ENCODE measurements at regions not wholly inside any gene's neighbourhood (a gene's known extent, or its start where the extent isn't known, plus 50 kb on each side); places are given as distances from the start of the nearest gene placed in this dataset.
"Not testable (repeated sequence)": the region's sequence is repeated elsewhere in the genome, so short reads cannot be mapped to it uniquely, and the experiment has no call there.

- no peak for TF ChIP-seq CTCF (conservative IDR thresholded peaks at IDR 0.05; ENCODE audit: low read length)
- DNase-seq (ENCODE audit: low read depth): no peak
- no peak overlapping the region for H3K4me3 ChIP-seq (ENCODE audit: low read length)
These were observed 161.0 kb downstream of the CRLF2 start for GRCh38 chrX:1051421-1051820.

GRCh38 chrX:1045680-1046314 is 166.7 kb downstream of the CRLF2 start:
- TF ChIP-seq CTCF (conservative IDR thresholded peaks at IDR 0.05; ENCODE audit: low read length): no peak
- DNase-seq (ENCODE audit: low read depth): no peak
- no peak overlapping the region for H3K4me3 ChIP-seq (ENCODE audit: low read length)

GRCh38 chrX:1041091-1041490 is 171.4 kb downstream of the CRLF2 start:
- no peak for DNase-seq (ENCODE audit: low read depth)
- no peak overlapping the region for H3K4me3 ChIP-seq (ENCODE audit: low read length)
- TF ChIP-seq CTCF (conservative IDR thresholded peaks at IDR 0.05; ENCODE audit: low read length): no peak

GRCh38 chrX:1035931-1036330 is 176.5 kb downstream of the CRLF2 start:
- not testable (repeated sequence) for DNase-seq (ENCODE audit: low read depth)

GRCh38 chrX:1035206-1035605 is 177.2 kb downstream of the CRLF2 start:
- DNase-seq (ENCODE audit: low read depth): no peak
- no peak for TF ChIP-seq CTCF (conservative IDR thresholded peaks at IDR 0.05; ENCODE audit: low read length)
- no peak overlapping the region for H3K4me3 ChIP-seq (ENCODE audit: low read length)

More at GRCh38 chrX:1035931-1036330, 176.5 kb downstream of the CRLF2 start:
- H3K4me3 ChIP-seq (ENCODE audit: low read length): not testable (repeated sequence)

- no peak for DNase-seq (ENCODE audit: low read depth)
- TF ChIP-seq CTCF (conservative IDR thresholded peaks at IDR 0.05; ENCODE audit: low read length): no peak
- no peak overlapping the region for H3K4me3 ChIP-seq (ENCODE audit: low read length)
These were observed 177.7 kb downstream of the CRLF2 start for GRCh38 chrX:1034717-1035116.

- no peak for DNase-seq (ENCODE audit: low read depth)
- no peak for TF ChIP-seq CTCF (conservative IDR thresholded peaks at IDR 0.05; ENCODE audit: low read length)
- no peak overlapping the region for H3K4me3 ChIP-seq (ENCODE audit: low read length)
These were observed 180.7 kb downstream of the CRLF2 start for GRCh38 chrX:1031521-1032430.
